Erythroblast (primary cell): ENCODE measurements at regions not wholly inside any gene's neighbourhood (a gene's known extent, or its start where the extent isn't known, plus 50 kb on each side); places are given as distances from the start of the nearest gene placed in this dataset.

Experiments used
- GATA1 ChIP-seq: IDR thresholded peaks from 2 replicates; pipeline ENCODE4 v1.6.1; 2011; ENCODE audit warnings: low read depth, mild to moderate bottlenecking, control low read depth, low read length, moderate library complexity
- POLR2A ChIP-seq: IDR thresholded peaks from 2 replicates; pipeline ENCODE4 v1.6.1; 2011; ENCODE audit warnings: mild to moderate bottlenecking, low read length

DNA sequence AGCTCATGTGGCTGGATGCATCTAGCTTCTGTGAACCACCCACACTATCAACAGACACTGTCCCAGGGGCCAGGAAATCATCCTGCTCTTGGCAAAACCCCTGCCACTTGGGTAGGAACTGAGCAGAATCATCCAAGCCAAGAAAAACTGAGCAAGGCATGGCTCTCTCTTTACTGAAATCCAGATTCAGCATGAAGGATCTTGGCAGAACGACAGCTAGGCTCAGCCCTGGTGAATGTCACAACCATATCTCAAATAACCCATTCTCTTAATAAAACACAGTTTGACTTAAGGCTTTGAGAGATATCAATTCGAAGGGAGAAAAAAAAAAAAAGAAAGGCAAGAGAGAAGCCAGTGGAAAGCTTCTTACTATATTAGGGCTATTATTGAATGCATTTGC is 72.2 kb downstream of the MAF start:
- TF ChIP-seq POLR2A (no peak), GATA1 (no peak)
